Liver (tissue), 3 donors: ENCODE measurements at regions not wholly inside any gene's neighbourhood (a gene's known extent, or its start where the extent isn't known, plus 50 kb on each side); places are given as distances from the start of the nearest gene placed in this dataset.

ENCODE experiments used
- ATF3 ChIP-seq: IDR thresholded peaks from 2 replicates; pipeline ENCODE4 v1.6.1; 2016; ENCODE audit warnings: antibody characterized with exemption
- EGR1 ChIP-seq, 2 donors: IDR thresholded peaks; 2 replicates each; pipeline ENCODE4 v1.6.1; 2016 to 2018; ENCODE audit warnings: antibody characterized with exemption in 2 of 2, low read depth in 2 of 2
- GABPA ChIP-seq, 2 donors: IDR thresholded peaks in 1 of 2; conservative IDR thresholded peaks in 1 of 2; 2 replicates each; pipeline ENCODE4 v1.6.1; 2016; ENCODE audit warnings: antibody characterized with exemption in 2 of 2, mild to moderate bottlenecking in 1 of 2, moderate library complexity in 1 of 2
- JUND ChIP-seq, 2 donors: IDR thresholded peaks; 2 replicates each; pipeline ENCODE4 v1.6.1; 2016; ENCODE audit warnings: antibody characterized with exemption in 2 of 2
- RAD21 ChIP-seq, 2 donors: IDR thresholded peaks; 2 replicates each; pipeline ENCODE4 v1.6.1; 2016; ENCODE audit warnings: antibody characterized with exemption in 2 of 2, mild to moderate bottlenecking in 2 of 2
- RXRA ChIP-seq, 2 donors: IDR thresholded peaks; 2 replicates each; pipeline ENCODE4 v1.6.1; 2017 to 2018; ENCODE audit warnings: antibody characterized with exemption in 2 of 2, mild to moderate bottlenecking in 1 of 2
- SP1 ChIP-seq: IDR thresholded peaks from 2 replicates; pipeline ENCODE4 v1.6.1; 2018; ENCODE audit warnings: antibody characterized with exemption, mild to moderate bottlenecking
- TAF1 ChIP-seq: conservative IDR thresholded peaks from 2 replicates; pipeline ENCODE4 v1.6.1; 2016; ENCODE audit warnings: antibody characterized with exemption, mild to moderate bottlenecking
- YY1 ChIP-seq: IDR thresholded peaks from 2 replicates; pipeline ENCODE4 v1.6.1; 2016; ENCODE audit warnings: antibody characterized with exemption, mild to moderate bottlenecking
- TF ChIP-seq, protein P1 (sequence below): fragments of 150-350 bp; IDR thresholded peaks from 2 replicates; pipeline ENCODE4 v1.5.1; 2017; ENCODE audit warnings: improper control_type of control experiment, low read depth, low read length; ENCODE audit not compliant: missing input control
- TF ChIP-seq, protein P2 (sequence below): IDR thresholded peaks from 2 replicates; pipeline ENCODE4 v1.6.1; 2016; ENCODE audit warnings: antibody characterized with exemption, mild to moderate bottlenecking
- donor health status: healthy.
- donor health status: healthy.

GRCh38 chr11:38332046-38332445 is 1734.0 kb upstream of the RAG2 start:
- TF ChIP-seq RAD21 (IDR thresholded peaks at IDR 0.05) (no peak), YY1 (no peak), JUND (IDR thresholded peaks at IDR 0.05) (no peak), TAF1 (no peak), ATF3 (no peak), SP1 (no peak), GABPA (IDR thresholded peaks at IDR 0.05 in 1 of 2, conservative IDR thresholded peaks at IDR 0.05 in 1 of 2) (no peak), EGR1 (IDR thresholded peaks at IDR 0.05; ENCODE audit: low read depth in 2 of 2) (no peak), RXRA (IDR thresholded peaks at IDR 0.05) (no peak)
- TF ChIP-seq, protein P1, sequence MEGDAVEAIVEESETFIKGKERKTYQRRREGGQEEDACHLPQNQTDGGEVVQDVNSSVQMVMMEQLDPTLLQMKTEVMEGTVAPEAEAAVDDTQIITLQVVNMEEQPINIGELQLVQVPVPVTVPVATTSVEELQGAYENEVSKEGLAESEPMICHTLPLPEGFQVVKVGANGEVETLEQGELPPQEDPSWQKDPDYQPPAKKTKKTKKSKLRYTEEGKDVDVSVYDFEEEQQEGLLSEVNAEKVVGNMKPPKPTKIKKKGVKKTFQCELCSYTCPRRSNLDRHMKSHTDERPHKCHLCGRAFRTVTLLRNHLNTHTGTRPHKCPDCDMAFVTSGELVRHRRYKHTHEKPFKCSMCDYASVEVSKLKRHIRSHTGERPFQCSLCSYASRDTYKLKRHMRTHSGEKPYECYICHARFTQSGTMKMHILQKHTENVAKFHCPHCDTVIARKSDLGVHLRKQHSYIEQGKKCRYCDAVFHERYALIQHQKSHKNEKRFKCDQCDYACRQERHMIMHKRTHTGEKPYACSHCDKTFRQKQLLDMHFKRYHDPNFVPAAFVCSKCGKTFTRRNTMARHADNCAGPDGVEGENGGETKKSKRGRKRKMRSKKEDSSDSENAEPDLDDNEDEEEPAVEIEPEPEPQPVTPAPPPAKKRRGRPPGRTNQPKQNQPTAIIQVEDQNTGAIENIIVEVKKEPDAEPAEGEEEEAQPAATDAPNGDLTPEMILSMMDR, result no peak
- TF ChIP-seq, protein P2, sequence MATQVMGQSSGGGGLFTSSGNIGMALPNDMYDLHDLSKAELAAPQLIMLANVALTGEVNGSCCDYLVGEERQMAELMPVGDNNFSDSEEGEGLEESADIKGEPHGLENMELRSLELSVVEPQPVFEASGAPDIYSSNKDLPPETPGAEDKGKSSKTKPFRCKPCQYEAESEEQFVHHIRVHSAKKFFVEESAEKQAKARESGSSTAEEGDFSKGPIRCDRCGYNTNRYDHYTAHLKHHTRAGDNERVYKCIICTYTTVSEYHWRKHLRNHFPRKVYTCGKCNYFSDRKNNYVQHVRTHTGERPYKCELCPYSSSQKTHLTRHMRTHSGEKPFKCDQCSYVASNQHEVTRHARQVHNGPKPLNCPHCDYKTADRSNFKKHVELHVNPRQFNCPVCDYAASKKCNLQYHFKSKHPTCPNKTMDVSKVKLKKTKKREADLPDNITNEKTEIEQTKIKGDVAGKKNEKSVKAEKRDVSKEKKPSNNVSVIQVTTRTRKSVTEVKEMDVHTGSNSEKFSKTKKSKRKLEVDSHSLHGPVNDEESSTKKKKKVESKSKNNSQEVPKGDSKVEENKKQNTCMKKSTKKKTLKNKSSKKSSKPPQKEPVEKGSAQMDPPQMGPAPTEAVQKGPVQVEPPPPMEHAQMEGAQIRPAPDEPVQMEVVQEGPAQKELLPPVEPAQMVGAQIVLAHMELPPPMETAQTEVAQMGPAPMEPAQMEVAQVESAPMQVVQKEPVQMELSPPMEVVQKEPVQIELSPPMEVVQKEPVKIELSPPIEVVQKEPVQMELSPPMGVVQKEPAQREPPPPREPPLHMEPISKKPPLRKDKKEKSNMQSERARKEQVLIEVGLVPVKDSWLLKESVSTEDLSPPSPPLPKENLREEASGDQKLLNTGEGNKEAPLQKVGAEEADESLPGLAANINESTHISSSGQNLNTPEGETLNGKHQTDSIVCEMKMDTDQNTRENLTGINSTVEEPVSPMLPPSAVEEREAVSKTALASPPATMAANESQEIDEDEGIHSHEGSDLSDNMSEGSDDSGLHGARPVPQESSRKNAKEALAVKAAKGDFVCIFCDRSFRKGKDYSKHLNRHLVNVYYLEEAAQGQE, result no peak
